Body of pancreas (tissue), 4 donors: ENCODE measurements at regions not wholly inside any gene's neighbourhood (a gene's known extent, or its start where the extent isn't known, plus 50 kb on each side); places are given as distances from the start of the nearest gene placed in this dataset.

Experiments used
- POLR2A ChIP-seq, 3 donors: fragments of 450-650 bp; IDR thresholded peaks; one replicate each; pipeline ENCODE4 v1.6.1; 2016; ENCODE audit warnings: antibody characterized with exemption in 3 of 3, mild to moderate bottlenecking in 2 of 3
- TF ChIP-seq, protein P1 (sequence below), 7 experiments: fragments of 450-650 bp in 4 of 7; fragments of 200-600 bp in 3 of 7; sonication (generic) in 3 of 7; IDR thresholded peaks; one replicate each; pipeline ENCODE4 v1.5.1; 2016 to 2019; ENCODE audit warnings: antibody characterized with exemption in 7 of 7

DNA sequence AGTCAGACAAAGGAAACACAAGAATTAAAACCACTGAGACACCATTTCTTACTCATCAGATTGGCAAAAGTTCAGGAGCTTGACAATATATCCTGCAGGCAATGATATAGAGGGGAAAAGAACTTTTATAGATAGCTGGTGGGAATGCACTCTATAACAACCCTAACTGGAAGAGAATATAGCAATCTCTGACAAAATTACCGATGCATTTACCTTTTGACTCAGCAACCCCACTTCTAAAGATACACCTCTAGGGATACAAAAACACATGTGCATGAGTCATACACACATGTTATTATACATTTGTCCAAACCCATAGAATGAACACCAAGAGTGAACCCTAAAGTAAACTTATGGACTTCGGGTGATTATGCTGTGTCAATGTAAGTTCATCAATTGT, 79.4 kb upstream of the SRD5A2 start:
- TF ChIP-seq, protein P1, sequence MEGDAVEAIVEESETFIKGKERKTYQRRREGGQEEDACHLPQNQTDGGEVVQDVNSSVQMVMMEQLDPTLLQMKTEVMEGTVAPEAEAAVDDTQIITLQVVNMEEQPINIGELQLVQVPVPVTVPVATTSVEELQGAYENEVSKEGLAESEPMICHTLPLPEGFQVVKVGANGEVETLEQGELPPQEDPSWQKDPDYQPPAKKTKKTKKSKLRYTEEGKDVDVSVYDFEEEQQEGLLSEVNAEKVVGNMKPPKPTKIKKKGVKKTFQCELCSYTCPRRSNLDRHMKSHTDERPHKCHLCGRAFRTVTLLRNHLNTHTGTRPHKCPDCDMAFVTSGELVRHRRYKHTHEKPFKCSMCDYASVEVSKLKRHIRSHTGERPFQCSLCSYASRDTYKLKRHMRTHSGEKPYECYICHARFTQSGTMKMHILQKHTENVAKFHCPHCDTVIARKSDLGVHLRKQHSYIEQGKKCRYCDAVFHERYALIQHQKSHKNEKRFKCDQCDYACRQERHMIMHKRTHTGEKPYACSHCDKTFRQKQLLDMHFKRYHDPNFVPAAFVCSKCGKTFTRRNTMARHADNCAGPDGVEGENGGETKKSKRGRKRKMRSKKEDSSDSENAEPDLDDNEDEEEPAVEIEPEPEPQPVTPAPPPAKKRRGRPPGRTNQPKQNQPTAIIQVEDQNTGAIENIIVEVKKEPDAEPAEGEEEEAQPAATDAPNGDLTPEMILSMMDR (IDR thresholded peaks at IDR 0.05) = no peak
- TF ChIP-seq POLR2A (IDR thresholded peaks at IDR 0.05) = no peak
